ENCODE measurements at regions not wholly inside any gene's neighbourhood (a gene's known extent, or its start where the extent isn't known, plus 50 kb on each side); places are given as distances from the start of the nearest gene placed in this dataset.

DNA sequence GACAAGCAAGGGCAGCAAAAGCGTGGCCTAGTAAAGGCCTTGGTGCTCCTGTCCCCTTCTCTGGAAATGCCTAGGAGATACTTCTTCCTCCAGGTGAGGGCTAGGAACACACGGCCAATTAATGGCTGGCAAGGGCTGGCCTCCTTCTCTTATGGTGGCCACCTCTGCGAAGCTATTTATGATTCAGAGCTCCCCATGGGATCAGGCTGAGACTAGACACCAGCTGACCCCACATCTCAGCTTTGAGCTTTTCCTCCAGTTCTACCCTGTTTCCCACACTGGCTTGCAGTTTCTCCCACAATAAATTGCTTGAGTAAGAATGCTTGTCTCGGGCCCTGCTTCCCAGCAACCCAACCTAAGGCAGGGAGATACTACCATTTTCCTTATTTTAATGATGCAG, 53.7 kb downstream of the CAMK2N1 start:
- TF ChIP-seq POLR2A (IDR thresholded peaks at IDR 0.05): no peak
- TF ChIP-seq, protein P1, sequence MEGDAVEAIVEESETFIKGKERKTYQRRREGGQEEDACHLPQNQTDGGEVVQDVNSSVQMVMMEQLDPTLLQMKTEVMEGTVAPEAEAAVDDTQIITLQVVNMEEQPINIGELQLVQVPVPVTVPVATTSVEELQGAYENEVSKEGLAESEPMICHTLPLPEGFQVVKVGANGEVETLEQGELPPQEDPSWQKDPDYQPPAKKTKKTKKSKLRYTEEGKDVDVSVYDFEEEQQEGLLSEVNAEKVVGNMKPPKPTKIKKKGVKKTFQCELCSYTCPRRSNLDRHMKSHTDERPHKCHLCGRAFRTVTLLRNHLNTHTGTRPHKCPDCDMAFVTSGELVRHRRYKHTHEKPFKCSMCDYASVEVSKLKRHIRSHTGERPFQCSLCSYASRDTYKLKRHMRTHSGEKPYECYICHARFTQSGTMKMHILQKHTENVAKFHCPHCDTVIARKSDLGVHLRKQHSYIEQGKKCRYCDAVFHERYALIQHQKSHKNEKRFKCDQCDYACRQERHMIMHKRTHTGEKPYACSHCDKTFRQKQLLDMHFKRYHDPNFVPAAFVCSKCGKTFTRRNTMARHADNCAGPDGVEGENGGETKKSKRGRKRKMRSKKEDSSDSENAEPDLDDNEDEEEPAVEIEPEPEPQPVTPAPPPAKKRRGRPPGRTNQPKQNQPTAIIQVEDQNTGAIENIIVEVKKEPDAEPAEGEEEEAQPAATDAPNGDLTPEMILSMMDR (IDR thresholded peaks at IDR 0.05): no peak

All from heart left ventricle (tissue), 13 donors.